Activated CD4-positive, alpha-beta memory T cell treated with anti-CD3 and anti-CD28 coated beads for 36 hours (primary cell): ENCODE measurements at regions not wholly inside any gene's neighbourhood (a gene's known extent, or its start where the extent isn't known, plus 50 kb on each side); places are given as distances from the start of the nearest gene placed in this dataset.

Experiments used
- CTCF ChIA-PET: fragments of 350-600 bp; sonication (Branson Sonifier 250); formaldehyde crosslinking; loops from one replicate; lab custom pipeline; 2021; ENCODE audit warnings: antibody characterized with exemption, inconsistent platforms; lab: Charles Lee
- POLR2A ChIA-PET: fragments of 350-600 bp; sonication (Branson Sonifier 250); formaldehyde crosslinking; loops from one replicate; lab custom pipeline; 2021; ENCODE audit warnings: antibody characterized with exemption; lab: Charles Lee
- DNase-seq: peaks from one replicate; pipeline ENCODE4 v3.0.0-alpha.2; 2020
- H3K27ac Mint-ChIP-seq: one replicate; pipeline ENCODE4 v1.8.0; 2021; ENCODE audit warnings: mixed read lengths
- H3K27me3 Mint-ChIP-seq: one replicate; pipeline ENCODE4 v1.8.0; 2021; ENCODE audit warnings: mixed read lengths
- H3K36me3 Mint-ChIP-seq: one replicate; pipeline ENCODE4 v1.8.0; 2021; ENCODE audit warnings: mixed read lengths
- H3K4me1 Mint-ChIP-seq: one replicate; pipeline ENCODE4 v1.8.0; 2021; ENCODE audit warnings: low read depth, mixed read lengths
- H3K4me3 Mint-ChIP-seq: one replicate; pipeline ENCODE4 v1.8.0; 2021; ENCODE audit warnings: mild to moderate bottlenecking, mixed read lengths
- H3K9me3 Mint-ChIP-seq: one replicate; pipeline ENCODE4 v1.8.0; 2021; ENCODE audit warnings: mixed read lengths
- intact Hi-C: fragments of 100-400 bp; cut with micrococcal nuclease; formaldehyde crosslinking; loops from one replicate; pipeline ENCODE4 v1.15.1; 2023

DNA sequence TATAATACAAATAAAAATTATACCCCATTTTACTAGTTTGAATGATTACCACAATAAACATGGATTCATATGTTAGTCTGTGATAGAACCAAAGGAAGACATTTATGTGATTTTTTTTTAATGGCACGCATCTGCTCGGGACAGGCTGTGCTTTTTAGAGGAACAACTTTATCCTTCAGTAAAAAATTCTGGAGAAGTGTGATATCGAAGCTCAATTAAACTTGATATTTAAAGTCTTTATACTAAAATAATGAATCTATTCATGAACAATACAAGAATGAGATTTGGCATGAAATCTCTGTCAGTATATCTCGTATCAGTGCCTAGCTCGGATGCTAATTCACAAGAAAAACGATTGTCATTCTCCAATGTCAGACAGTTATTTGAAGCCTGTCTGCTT lies 230.8 kb upstream of the ZNF717 start:
- Mint-ChIP-seq H3K36me3 (no peaks in the 10 kb centered on the region), H3K27me3 (no peaks in the 10 kb centered on the region), H3K9me3 (peaks cover 33% of the 10 kb centered on the region), H3K4me3 (no peak overlapping the region), H3K4me1 (no peaks in the 10 kb centered on the region), H3K27ac (no peak overlapping the region)
- CTCF ChIA-PET, result no interaction called here
- POLR2A ChIA-PET, result no interaction called here
- DNase-seq, result no peak
- intact Hi-C loops, result no loop called here

GRCh38 chr3:76016769-76017439 lies 231.6 kb upstream of the ZNF717 start:
- DNase-seq, result no peak
- Mint-ChIP-seq H3K36me3 (no peaks in the 10 kb centered on the region), H3K4me3 (no peak overlapping the region), H3K27ac (no peak overlapping the region), H3K4me1 (no peaks in the 10 kb centered on the region), H3K27me3 (no peaks in the 10 kb centered on the region), H3K9me3 (peaks cover 28% of the 10 kb centered on the region)
- CTCF ChIA-PET, result no interaction called here
- intact Hi-C loops, result no loop called here
- POLR2A ChIA-PET, result no interaction called here

GRCh38 chr3:76021376-76021775 lies 236.0 kb upstream of the ZNF717 start:
- Mint-ChIP-seq H3K4me3 (no peak overlapping the region), H3K27me3 (no peaks in the 10 kb centered on the region), H3K4me1 (no peaks in the 10 kb centered on the region), H3K27ac (no peak overlapping the region), H3K9me3 (peaks cover 28% of the 10 kb centered on the region), H3K36me3 (no peaks in the 10 kb centered on the region)
- intact Hi-C loops, result no loop called here
- POLR2A ChIA-PET, result no interaction called here
- DNase-seq, result no peak
- CTCF ChIA-PET, result interaction anchor here (0.7 kb wide), 1 partner anchor 372 kb away, joined by 3 read pairs; no protein-coding TSS in a partner anchor

GRCh38 chr3:76024640-76025039 lies 239.3 kb upstream of the ZNF717 start:
- H3K27ac Mint-ChIP-seq, result no peak overlapping the region
- no peaks in the 10 kb centered on the region for H3K27me3 Mint-ChIP-seq
- H3K9me3 Mint-ChIP-seq, result peaks cover 25% of the 10 kb centered on the region
- no peak for DNase-seq
- intact Hi-C loops, result no loop called here
- no peak overlapping the region for H3K4me3 Mint-ChIP-seq
- POLR2A ChIA-PET, result no interaction called here
- H3K4me1 Mint-ChIP-seq, result no peaks in the 10 kb centered on the region
- CTCF ChIA-PET, result no interaction called here
- H3K36me3 Mint-ChIP-seq, result no peaks in the 10 kb centered on the region

GRCh38 chr3:76025561-76025960 lies 240.2 kb upstream of the ZNF717 start:
- ChIA-PET POLR2A (no interaction called here), CTCF (no interaction called here)
- Mint-ChIP-seq H3K4me3 (no peak overlapping the region), H3K4me1 (no peaks in the 10 kb centered on the region), H3K36me3 (no peaks in the 10 kb centered on the region), H3K9me3 (peaks cover 24% of the 10 kb centered on the region), H3K27ac (no peak overlapping the region), H3K27me3 (no peaks in the 10 kb centered on the region)
- intact Hi-C loops, result no loop called here
- no peak for DNase-seq

- ChIA-PET CTCF (no interaction called here), POLR2A (no interaction called here)
- no peak overlapping the region for H3K27ac Mint-ChIP-seq
- H3K4me3 Mint-ChIP-seq, result no peak overlapping the region
- intact Hi-C loops, result no loop called here
- DNase-seq, result no peak
- H3K4me1 Mint-ChIP-seq, result no peaks in the 10 kb centered on the region
- H3K36me3 Mint-ChIP-seq, result no peaks in the 10 kb centered on the region
- H3K27me3 Mint-ChIP-seq, result no peaks in the 10 kb centered on the region
- peaks cover 25% of the 10 kb centered on the region for H3K9me3 Mint-ChIP-seq
Observed at GRCh38 chr3:76026379-76026778, 241.0 kb upstream of the ZNF717 start.

- no peaks in the 10 kb centered on the region for H3K36me3 Mint-ChIP-seq
- CTCF ChIA-PET, result no interaction called here
- intact Hi-C loops, result no loop called here
- H3K4me3 Mint-ChIP-seq, result no peak overlapping the region
- H3K27me3 Mint-ChIP-seq, result no peaks in the 10 kb centered on the region
- POLR2A ChIA-PET, result no interaction called here
- H3K4me1 Mint-ChIP-seq, result no peaks in the 10 kb centered on the region
- no peak overlapping the region for H3K27ac Mint-ChIP-seq
- DNase-seq, result no peak
- peaks cover 19% of the 10 kb centered on the region for H3K9me3 Mint-ChIP-seq
Observed at GRCh38 chr3:76028774-76029173, 243.4 kb upstream of the ZNF717 start.

- no peaks in the 10 kb centered on the region for H3K36me3 Mint-ChIP-seq
- no peak for DNase-seq
- POLR2A ChIA-PET, result no interaction called here
- no peaks in the 10 kb centered on the region for H3K4me1 Mint-ChIP-seq
- H3K9me3 Mint-ChIP-seq, result peaks cover 11% of the 10 kb centered on the region
- H3K27me3 Mint-ChIP-seq, result no peaks in the 10 kb centered on the region
- intact Hi-C loops, result no loop called here
- CTCF ChIA-PET, result no interaction called here
- no peak overlapping the region for H3K4me3 Mint-ChIP-seq
- no peak overlapping the region for H3K27ac Mint-ChIP-seq
Observed at GRCh38 chr3:76034649-76035048, 249.3 kb upstream of the ZNF717 start.

GRCh38 chr3:76035117-76035516 lies 249.8 kb upstream of the ZNF717 start:
- Mint-ChIP-seq H3K4me3 (no peak overlapping the region), H3K9me3 (peaks cover 11% of the 10 kb centered on the region), H3K27me3 (no peaks in the 10 kb centered on the region), H3K27ac (no peak overlapping the region), H3K4me1 (no peaks in the 10 kb centered on the region), H3K36me3 (no peaks in the 10 kb centered on the region)
- DNase-seq, result no peak
- ChIA-PET POLR2A (no interaction called here), CTCF (no interaction called here)
- intact Hi-C loops, result no loop called here

DNA sequence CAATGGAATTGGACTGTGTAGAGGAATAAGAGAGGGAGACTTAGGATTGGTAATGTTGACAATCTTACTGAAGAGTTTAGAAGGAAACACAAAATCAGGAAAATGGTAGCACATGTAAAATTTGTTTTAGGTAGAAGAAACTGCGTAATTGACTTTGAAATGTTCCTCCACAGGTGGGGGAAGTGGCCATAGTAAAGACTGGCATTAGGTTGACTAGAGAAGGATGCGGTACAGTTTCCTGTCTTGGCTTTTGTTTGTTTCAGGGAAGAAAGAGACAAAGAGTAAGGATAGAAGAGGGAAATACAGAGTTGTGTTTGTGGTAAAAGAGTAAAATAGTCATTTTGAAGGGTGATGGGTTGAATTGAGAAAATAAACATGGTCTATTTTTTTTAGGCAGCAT lies 253.6 kb upstream of the ZNF717 start:
- no peak overlapping the region for H3K27ac Mint-ChIP-seq
- CTCF ChIA-PET, result no interaction called here

GRCh38 chr3:76039431-76039830 lies 254.1 kb upstream of the ZNF717 start:
- Mint-ChIP-seq H3K27ac (no peak overlapping the region), H3K4me3 (no peak overlapping the region), H3K36me3 (no peaks in the 10 kb centered on the region), H3K27me3 (no peaks in the 10 kb centered on the region), H3K9me3 (peaks cover 5% of the 10 kb centered on the region), H3K4me1 (no peaks in the 10 kb centered on the region)
- DNase-seq, result no peak
- intact Hi-C loops, result no loop called here
- ChIA-PET POLR2A (no interaction called here), CTCF (no interaction called here)

More for the DNA sequence above, 253.6 kb upstream of the ZNF717 start:
- Mint-ChIP-seq H3K4me1 (no peaks in the 10 kb centered on the region), H3K9me3 (peaks cover 5% of the 10 kb centered on the region), H3K27me3 (no peaks in the 10 kb centered on the region), H3K36me3 (no peaks in the 10 kb centered on the region), H3K4me3 (no peak overlapping the region)
- POLR2A ChIA-PET, result no interaction called here
- DNase-seq, result no peak
- intact Hi-C loops, result no loop called here

GRCh38 chr3:76040946-76041345 lies 255.6 kb upstream of the ZNF717 start:
- DNase-seq, result no peak
- intact Hi-C loops, result no loop called here
- no peaks in the 10 kb centered on the region for H3K4me1 Mint-ChIP-seq
- no peak overlapping the region for H3K4me3 Mint-ChIP-seq
- ChIA-PET CTCF (no interaction called here), POLR2A (no interaction called here)
- H3K27ac Mint-ChIP-seq, result no peak overlapping the region
- peaks cover 7% of the 10 kb centered on the region for H3K9me3 Mint-ChIP-seq
- H3K27me3 Mint-ChIP-seq, result no peaks in the 10 kb centered on the region
- no peaks in the 10 kb centered on the region for H3K36me3 Mint-ChIP-seq

DNA sequence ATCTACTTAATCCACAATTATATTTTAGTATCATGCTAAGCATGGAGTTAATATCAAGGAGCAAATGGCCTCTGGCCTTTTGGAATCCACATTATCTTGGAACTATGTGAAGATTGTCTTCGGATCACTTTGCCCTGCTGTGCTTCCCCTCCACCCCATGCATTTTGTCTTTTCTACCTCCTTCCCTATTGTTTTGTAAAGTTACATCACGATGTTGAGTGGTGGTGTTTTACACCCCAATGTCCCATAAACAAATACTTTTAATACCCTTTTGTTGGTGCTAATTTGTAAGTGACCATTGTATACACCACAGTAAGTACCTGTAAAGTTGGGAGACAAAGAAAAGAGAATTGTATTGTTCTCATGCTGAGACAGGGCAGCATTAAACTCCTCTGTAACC lies 258.4 kb upstream of the ZNF717 start:
- H3K36me3 Mint-ChIP-seq, result no peaks in the 10 kb centered on the region
- H3K9me3 Mint-ChIP-seq, result peaks cover 9% of the 10 kb centered on the region
- DNase-seq, result no peak
- H3K27me3 Mint-ChIP-seq, result no peaks in the 10 kb centered on the region
- no peak overlapping the region for H3K4me3 Mint-ChIP-seq
- H3K27ac Mint-ChIP-seq, result no peak overlapping the region
- intact Hi-C loops, result no loop called here
- H3K4me1 Mint-ChIP-seq, result no peaks in the 10 kb centered on the region
- ChIA-PET CTCF (interaction anchor here (1.2 kb wide), 1 partner anchor 103 kb away, joined by 3 read pairs; no protein-coding TSS in a partner anchor), POLR2A (no interaction called here)
